ENCODE measurements at regions not wholly inside any gene's neighbourhood (a gene's known extent, or its start where the extent isn't known, plus 50 kb on each side); places are given as distances from the start of the nearest gene placed in this dataset.

DNA sequence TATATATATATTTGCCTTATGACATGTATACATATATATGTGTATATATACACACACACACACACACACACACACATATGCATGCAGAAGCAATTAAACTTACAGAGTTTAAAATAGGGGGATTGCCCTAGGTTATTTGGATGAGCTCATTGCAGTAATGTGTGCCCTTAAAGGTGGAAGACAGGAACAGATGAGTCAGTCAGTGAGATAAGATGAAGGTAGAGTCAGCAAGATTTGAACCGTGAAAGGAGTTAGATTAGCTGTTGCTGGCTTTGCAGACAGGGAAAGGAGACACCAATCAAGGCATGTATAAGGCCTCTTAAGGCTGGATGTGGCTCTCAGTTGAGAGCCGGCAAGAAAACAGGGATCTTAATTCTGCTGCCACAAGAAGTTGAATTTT lies 902.4 kb upstream of the RAG2 start:
- peaks cover 5% of the 10 kb centered on the region; the same call in 1 of the 2 replicates for H3K4me1 Mint-ChIP-seq
- H3K4me3 Mint-ChIP-seq, result no peak overlapping the region
- H3K27me3 Mint-ChIP-seq (ENCODE audit: low read depth), result peaks cover 4% of the 10 kb centered on the region; the same call in 1 of the 2 replicates
- peaks cover 68% of the 10 kb centered on the region for H3K9me3 Mint-ChIP-seq
- ATAC-seq (no peak), DNase-seq (ENCODE audit: low spot score) (no peak)
- H3K27ac Mint-ChIP-seq, result no peak overlapping the region
- CTCF ChIA-PET, result no interaction called here
- TF ChIP-seq ZNF263 (CRISPR knock-in tag; IDR thresholded peaks at IDR 0.05; ENCODE audit: low read depth) (no peak), SMAD4 (CRISPR knock-in tag; IDR thresholded peaks at IDR 0.05) (no peak), ZNF671 (CRISPR knock-in tag; IDR thresholded peaks at IDR 0.05) (no peak), NR3C1 (CRISPR knock-in tag; conservative IDR thresholded peaks at IDR 0.05; ENCODE audit: low read depth) (no peak), ATF1 (CRISPR knock-in tag; IDR thresholded peaks at IDR 0.05) (no peak)
- TF ChIP-seq, protein P1, sequence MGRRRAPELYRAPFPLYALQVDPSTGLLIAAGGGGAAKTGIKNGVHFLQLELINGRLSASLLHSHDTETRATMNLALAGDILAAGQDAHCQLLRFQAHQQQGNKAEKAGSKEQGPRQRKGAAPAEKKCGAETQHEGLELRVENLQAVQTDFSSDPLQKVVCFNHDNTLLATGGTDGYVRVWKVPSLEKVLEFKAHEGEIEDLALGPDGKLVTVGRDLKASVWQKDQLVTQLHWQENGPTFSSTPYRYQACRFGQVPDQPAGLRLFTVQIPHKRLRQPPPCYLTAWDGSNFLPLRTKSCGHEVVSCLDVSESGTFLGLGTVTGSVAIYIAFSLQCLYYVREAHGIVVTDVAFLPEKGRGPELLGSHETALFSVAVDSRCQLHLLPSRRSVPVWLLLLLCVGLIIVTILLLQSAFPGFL (CRISPR knock-in tag; IDR thresholded peaks at IDR 0.05; ENCODE audit: borderline replicate concordance), result no peak
- TF ChIP-seq, protein P2, sequence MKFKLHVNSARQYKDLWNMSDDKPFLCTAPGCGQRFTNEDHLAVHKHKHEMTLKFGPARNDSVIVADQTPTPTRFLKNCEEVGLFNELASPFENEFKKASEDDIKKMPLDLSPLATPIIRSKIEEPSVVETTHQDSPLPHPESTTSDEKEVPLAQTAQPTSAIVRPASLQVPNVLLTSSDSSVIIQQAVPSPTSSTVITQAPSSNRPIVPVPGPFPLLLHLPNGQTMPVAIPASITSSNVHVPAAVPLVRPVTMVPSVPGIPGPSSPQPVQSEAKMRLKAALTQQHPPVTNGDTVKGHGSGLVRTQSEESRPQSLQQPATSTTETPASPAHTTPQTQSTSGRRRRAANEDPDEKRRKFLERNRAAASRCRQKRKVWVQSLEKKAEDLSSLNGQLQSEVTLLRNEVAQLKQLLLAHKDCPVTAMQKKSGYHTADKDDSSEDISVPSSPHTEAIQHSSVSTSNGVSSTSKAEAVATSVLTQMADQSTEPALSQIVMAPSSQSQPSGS (CRISPR knock-in tag; IDR thresholded peaks at IDR 0.05; ENCODE audit: borderline replicate concordance, low read depth), result no peak
- POLR2A ChIA-PET, result no interaction called here
- peaks cover 29% of the 10 kb centered on the region for H3K36me3 Mint-ChIP-seq

DNA sequence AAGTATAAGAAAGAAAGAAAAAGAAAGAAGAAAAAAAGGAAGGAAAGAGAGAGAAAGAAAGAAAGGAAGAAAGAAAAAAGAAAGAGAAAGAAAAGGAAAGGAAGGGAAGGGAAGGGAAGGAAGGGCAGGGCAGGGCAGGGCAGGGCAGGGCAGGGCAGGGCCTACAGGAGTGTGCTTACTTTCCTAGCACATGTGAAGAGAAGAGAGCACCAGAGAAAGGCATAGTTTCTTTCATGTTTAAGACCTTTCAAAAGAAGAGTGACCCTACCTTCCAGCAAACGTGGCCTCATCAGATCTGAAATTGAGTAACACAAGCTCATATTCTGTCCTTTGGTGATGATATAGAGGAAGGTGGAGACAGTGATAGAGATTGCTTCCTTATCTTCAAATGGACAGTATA lies 899.3 kb upstream of the RAG2 start:
- Mint-ChIP-seq H3K9me3 (peaks cover 57% of the 10 kb centered on the region), H3K4me1 (no peaks in the 10 kb centered on the region), H3K36me3 (peaks cover 17% of the 10 kb centered on the region), H3K27me3 (ENCODE audit: low read depth) (no peaks in the 10 kb centered on the region; the same call in none of the 2 replicates), H3K4me3 (no peak overlapping the region), H3K27ac (no peak overlapping the region)
- ChIA-PET CTCF (no interaction called here), POLR2A (no interaction called here)
- TF ChIP-seq ZNF219 (CRISPR knock-in tag; IDR thresholded peaks at IDR 0.05; ENCODE audit: borderline replicate concordance) (no peak), ZNF317 (CRISPR knock-in tag; IDR thresholded peaks at IDR 0.05; ENCODE audit: borderline replicate concordance, low read depth) (no peak)
- TF ChIP-seq, protein P3, sequence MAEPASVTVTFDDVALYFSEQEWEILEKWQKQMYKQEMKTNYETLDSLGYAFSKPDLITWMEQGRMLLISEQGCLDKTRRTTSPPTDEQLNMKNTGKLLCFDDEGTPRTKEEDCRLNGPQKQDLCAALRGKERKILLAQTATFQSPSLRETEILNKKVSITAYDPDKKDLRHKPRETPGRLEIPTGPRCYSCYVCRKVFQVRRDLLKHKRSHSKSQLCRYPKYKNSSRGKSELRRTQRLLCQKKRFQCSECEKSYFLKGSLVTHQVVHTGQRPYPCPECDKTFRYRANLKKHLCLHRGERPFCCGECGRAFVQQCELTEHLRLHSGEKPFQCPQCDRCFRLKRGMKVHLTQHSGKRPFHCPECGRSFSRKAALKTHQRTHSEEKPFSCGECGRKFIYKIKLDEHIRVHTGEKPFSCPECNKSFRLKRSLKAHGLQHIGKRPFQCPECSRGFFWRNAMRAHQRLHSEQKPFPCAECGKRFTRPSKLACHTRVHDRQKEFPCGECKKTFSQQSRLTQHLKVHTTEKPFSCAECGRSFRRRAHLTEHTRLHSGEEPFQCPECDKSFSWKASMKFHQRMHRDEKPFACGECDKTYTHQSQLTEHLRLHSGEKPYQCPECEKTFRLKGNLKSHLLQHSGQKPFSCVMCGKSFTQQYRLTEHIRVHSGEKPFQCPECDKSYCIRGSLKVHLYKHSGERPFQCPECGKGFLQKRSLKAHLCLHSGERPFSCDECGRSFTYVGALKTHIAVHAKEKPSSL (CRISPR knock-in tag; conservative IDR thresholded peaks at IDR 0.05), result no peak
- DNase-seq (ENCODE audit: low spot score), result no peak
- no peak for ATAC-seq

DNA sequence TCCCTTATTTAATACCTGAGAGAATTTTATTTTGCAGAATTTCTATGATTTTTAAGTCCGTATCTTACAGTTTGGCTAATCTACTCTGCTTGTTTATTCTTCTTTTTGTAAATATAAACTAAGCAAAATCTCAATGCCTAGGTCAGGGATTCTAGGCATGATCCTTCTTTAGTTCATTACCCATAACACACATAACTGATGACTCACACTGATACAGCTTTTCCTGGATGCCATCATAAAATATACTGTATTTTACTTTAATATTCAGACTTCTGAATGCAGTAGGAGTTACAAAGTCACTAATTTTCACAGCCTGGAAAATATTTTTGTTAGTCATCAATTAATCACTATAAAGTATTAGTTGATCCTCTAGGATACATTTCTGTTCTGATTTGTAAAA lies 898.2 kb upstream of the RAG2 start:
- H3K27me3 Mint-ChIP-seq (ENCODE audit: low read depth), result no peaks in the 10 kb centered on the region; the same call in none of the 2 replicates
- H3K36me3 Mint-ChIP-seq, result peaks cover 20% of the 10 kb centered on the region
- peaks cover 55% of the 10 kb centered on the region for H3K9me3 Mint-ChIP-seq
- H3K27ac Mint-ChIP-seq, result no peak overlapping the region
- DNase-seq (ENCODE audit: low spot score) (no peak), ATAC-seq (no peak)
- H3K4me1 Mint-ChIP-seq, result no peaks in the 10 kb centered on the region
- ChIA-PET POLR2A (no interaction called here), CTCF (no interaction called here)
- no peak overlapping the region for H3K4me3 Mint-ChIP-seq
- TF ChIP-seq ZNF423 (CRISPR knock-in tag; IDR thresholded peaks at IDR 0.05), result no peak
- TF ChIP-seq, protein P4, sequence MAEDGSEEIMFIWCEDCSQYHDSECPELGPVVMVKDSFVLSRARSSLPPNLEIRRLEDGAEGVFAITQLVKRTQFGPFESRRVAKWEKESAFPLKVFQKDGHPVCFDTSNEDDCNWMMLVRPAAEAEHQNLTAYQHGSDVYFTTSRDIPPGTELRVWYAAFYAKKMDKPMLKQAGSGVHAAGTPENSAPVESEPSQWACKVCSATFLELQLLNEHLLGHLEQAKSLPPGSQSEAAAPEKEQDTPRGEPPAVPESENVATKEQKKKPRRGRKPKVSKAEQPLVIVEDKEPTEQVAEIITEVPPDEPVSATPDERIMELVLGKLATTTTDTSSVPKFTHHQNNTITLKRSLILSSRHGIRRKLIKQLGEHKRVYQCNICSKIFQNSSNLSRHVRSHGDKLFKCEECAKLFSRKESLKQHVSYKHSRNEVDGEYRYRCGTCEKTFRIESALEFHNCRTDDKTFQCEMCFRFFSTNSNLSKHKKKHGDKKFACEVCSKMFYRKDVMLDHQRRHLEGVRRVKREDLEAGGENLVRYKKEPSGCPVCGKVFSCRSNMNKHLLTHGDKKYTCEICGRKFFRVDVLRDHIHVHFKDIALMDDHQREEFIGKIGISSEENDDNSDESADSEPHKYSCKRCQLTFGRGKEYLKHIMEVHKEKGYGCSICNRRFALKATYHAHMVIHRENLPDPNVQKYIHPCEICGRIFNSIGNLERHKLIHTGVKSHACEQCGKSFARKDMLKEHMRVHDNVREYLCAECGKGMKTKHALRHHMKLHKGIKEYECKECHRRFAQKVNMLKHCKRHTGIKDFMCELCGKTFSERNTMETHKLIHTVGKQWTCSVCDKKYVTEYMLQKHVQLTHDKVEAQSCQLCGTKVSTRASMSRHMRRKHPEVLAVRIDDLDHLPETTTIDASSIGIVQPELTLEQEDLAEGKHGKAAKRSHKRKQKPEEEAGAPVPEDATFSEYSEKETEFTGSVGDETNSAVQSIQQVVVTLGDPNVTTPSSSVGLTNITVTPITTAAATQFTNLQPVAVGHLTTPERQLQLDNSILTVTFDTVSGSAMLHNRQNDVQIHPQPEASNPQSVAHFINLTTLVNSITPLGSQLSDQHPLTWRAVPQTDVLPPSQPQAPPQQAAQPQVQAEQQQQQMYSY (CRISPR knock-in tag; IDR thresholded peaks at IDR 0.05), result no peak
- TF ChIP-seq, protein P5, sequence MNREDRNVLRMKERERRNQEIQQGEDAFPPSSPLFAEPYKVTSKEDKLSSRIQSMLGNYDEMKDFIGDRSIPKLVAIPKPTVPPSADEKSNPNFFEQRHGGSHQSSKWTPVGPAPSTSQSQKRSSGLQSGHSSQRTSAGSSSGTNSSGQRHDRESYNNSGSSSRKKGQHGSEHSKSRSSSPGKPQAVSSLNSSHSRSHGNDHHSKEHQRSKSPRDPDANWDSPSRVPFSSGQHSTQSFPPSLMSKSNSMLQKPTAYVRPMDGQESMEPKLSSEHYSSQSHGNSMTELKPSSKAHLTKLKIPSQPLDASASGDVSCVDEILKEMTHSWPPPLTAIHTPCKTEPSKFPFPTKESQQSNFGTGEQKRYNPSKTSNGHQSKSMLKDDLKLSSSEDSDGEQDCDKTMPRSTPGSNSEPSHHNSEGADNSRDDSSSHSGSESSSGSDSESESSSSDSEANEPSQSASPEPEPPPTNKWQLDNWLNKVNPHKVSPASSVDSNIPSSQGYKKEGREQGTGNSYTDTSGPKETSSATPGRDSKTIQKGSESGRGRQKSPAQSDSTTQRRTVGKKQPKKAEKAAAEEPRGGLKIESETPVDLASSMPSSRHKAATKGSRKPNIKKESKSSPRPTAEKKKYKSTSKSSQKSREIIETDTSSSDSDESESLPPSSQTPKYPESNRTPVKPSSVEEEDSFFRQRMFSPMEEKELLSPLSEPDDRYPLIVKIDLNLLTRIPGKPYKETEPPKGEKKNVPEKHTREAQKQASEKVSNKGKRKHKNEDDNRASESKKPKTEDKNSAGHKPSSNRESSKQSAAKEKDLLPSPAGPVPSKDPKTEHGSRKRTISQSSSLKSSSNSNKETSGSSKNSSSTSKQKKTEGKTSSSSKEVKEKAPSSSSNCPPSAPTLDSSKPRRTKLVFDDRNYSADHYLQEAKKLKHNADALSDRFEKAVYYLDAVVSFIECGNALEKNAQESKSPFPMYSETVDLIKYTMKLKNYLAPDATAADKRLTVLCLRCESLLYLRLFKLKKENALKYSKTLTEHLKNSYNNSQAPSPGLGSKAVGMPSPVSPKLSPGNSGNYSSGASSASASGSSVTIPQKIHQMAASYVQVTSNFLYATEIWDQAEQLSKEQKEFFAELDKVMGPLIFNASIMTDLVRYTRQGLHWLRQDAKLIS (CRISPR knock-in tag; IDR thresholded peaks at IDR 0.05; ENCODE audit: borderline replicate concordance), result no peak
- TF ChIP-seq, protein P6, sequence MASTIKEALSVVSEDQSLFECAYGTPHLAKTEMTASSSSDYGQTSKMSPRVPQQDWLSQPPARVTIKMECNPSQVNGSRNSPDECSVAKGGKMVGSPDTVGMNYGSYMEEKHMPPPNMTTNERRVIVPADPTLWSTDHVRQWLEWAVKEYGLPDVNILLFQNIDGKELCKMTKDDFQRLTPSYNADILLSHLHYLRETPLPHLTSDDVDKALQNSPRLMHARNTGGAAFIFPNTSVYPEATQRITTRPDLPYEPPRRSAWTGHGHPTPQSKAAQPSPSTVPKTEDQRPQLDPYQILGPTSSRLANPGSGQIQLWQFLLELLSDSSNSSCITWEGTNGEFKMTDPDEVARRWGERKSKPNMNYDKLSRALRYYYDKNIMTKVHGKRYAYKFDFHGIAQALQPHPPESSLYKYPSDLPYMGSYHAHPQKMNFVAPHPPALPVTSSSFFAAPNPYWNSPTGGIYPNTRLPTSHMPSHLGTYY (CRISPR knock-in tag; IDR thresholded peaks at IDR 0.05), result no peak

Measured in WTC11 (cell line).